Kidney (tissue), 13 donors: ENCODE measurements at regions not wholly inside any gene's neighbourhood (a gene's known extent, or its start where the extent isn't known, plus 50 kb on each side); places are given as distances from the start of the nearest gene placed in this dataset.
A peak's percentile ranks its signal among the peaks of the same experiment; 100 is the strongest.

Experiments used
- DNase-seq, 5 donors: peaks; one replicate each; pipeline ENCODE4 v3.0.0-alpha.2; 2013 to 2020
- FAIRE-seq: peaks from 2 replicates; lab custom pipeline; 2012; peaks lifted over from hg19 to GRCh38; lab: Jason Lieb, UNC
- H3K27ac ChIP-seq, 2 donors: one replicate each; pipeline ENCODE4 v1.7.0; 2013; ENCODE audit warnings: low read depth in 2 of 2, low read length in 2 of 2, inconsistent platforms in 1 of 2
- H3K27me3 ChIP-seq: one replicate; pipeline ENCODE4 v1.7.1; 2013; ENCODE audit warnings: low read length, inconsistent platforms; ENCODE audit not compliant: control insufficient read depth, insufficient read depth
- H3K36me3 ChIP-seq, 3 donors: one replicate each; pipeline versions ENCODE4 v1.7.0 to v1.7.1; 2013; ENCODE audit warnings: low read length in 3 of 3, control low read depth in 1 of 3, inconsistent platforms in 1 of 3; ENCODE audit not compliant: insufficient read depth in 3 of 3, control insufficient read depth in 2 of 3
- H3K4me1 ChIP-seq, 3 donors: one replicate each; pipeline versions ENCODE4 v1.7.0 to v1.7.1; 2013; ENCODE audit warnings: low read length in 3 of 3, inconsistent platforms in 1 of 3, low read depth in 1 of 3; ENCODE audit not compliant: control insufficient read depth in 2 of 3, insufficient read depth in 2 of 3
- H3K4me3 ChIP-seq, 3 donors: one replicate each; pipeline versions ENCODE4 v1.7.0 to v1.8.1; 2013; ENCODE audit warnings: low read length in 3 of 3, control low read depth in 1 of 3, inconsistent platforms in 1 of 3
- H3K9ac ChIP-seq, 3 donors: one replicate each; pipeline versions ENCODE4 v1.7.0 to v1.7.1; 2013; ENCODE audit warnings: low read length in 3 of 3, control low read depth in 1 of 3, inconsistent platforms in 1 of 3
- H3K9me3 ChIP-seq, 3 donors: one replicate each; pipeline versions ENCODE4 v1.7.0 to v1.7.1; 2013; ENCODE audit warnings: low read length in 3 of 3, control low read depth in 1 of 3, inconsistent platforms in 1 of 3; ENCODE audit not compliant: control insufficient read depth in 2 of 3, insufficient read depth in 1 of 3
- intact Hi-C: fragments of 100-400 bp; cut with DNase I; formaldehyde crosslinking; loops from one replicate; pipeline ENCODE4 v1.11.1; 2022
- TF ChIP-seq, protein P1 (sequence below): IDR thresholded peaks from 3 replicates; pipeline ENCODE4 v1.5.1; 2012; ENCODE audit warnings: mild to moderate bottlenecking, moderate library complexity, borderline replicate concordance; ENCODE audit not compliant: insufficient read depth; ENCODE audit errors: extremely low read depth
- donor health status: control.
- donor health status: control.
- donor health status: control.
- donor health status: control.
- donor health status: control.
- donor health status: DM: yes; HTN: yes; CAD: no.
- donor health status: Normal renal cell carcinoma (clear cell type).

- intact Hi-C loops, result no loop called here
- DNase-seq (no peak), FAIRE-seq (no peak)
- Histone ChIP-seq H3K27me3 (no peaks in the 10 kb centered on the region), H3K27ac (no peak overlapping the region), H3K9ac (no peak overlapping the region), H3K4me1 (no peaks in the 10 kb centered on the region), H3K36me3 (no peaks in the 10 kb centered on the region), H3K4me3 (no peak overlapping the region), H3K9me3 (peaks cover 0 to 7% (median 0%) of the 10 kb centered on the region in 3 donors)
- TF ChIP-seq, protein P1, sequence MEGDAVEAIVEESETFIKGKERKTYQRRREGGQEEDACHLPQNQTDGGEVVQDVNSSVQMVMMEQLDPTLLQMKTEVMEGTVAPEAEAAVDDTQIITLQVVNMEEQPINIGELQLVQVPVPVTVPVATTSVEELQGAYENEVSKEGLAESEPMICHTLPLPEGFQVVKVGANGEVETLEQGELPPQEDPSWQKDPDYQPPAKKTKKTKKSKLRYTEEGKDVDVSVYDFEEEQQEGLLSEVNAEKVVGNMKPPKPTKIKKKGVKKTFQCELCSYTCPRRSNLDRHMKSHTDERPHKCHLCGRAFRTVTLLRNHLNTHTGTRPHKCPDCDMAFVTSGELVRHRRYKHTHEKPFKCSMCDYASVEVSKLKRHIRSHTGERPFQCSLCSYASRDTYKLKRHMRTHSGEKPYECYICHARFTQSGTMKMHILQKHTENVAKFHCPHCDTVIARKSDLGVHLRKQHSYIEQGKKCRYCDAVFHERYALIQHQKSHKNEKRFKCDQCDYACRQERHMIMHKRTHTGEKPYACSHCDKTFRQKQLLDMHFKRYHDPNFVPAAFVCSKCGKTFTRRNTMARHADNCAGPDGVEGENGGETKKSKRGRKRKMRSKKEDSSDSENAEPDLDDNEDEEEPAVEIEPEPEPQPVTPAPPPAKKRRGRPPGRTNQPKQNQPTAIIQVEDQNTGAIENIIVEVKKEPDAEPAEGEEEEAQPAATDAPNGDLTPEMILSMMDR, result no peak
Measured at GRCh38 chr4:132660181-132660580, 488.9 kb upstream of the PCDH10 start.

GRCh38 chr4:132662456-132662855 lies 486.6 kb upstream of the PCDH10 start:
- no peaks in the 10 kb centered on the region for H3K36me3 ChIP-seq
- TF ChIP-seq, protein P1, result no peak
- DNase-seq, result no peak
- no peak overlapping the region for H3K9ac ChIP-seq
- no peaks in the 10 kb centered on the region for H3K9me3 ChIP-seq
- FAIRE-seq, result no peak
- H3K27me3 ChIP-seq, result no peaks in the 10 kb centered on the region
- no peaks in the 10 kb centered on the region for H3K4me1 ChIP-seq
- H3K4me3 ChIP-seq, result no peak overlapping the region
- H3K27ac ChIP-seq, result no peak overlapping the region
- intact Hi-C loops, result no loop called here

DNA sequence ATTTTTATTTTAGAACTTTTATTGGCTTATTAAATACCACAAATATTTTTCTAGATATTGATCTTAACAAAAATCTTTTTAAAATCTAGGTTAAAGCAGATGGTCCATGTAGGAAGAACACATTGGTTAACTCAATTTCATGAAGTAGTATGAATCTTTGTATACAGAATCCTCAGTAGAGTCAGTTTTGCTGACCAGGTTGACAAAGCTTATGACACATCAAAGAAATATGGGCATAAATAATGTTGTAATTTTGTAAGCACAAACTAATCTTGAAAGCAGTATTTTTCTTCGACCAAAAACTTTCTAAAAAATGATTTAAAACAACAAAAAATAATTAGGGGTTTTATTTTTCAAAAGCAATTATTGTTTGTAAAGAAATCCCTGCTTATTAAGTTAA lies 479.3 kb upstream of the PCDH10 start:
- Histone ChIP-seq H3K27me3 (no peaks in the 10 kb centered on the region), H3K4me3 (no peak overlapping the region), H3K36me3 (no peaks in the 10 kb centered on the region), H3K9ac (no peak overlapping the region), H3K4me1 (no peaks in the 10 kb centered on the region), H3K9me3 (no peaks in the 10 kb centered on the region), H3K27ac (no peak overlapping the region)
- intact Hi-C loops, result no loop called here
- no peak for FAIRE-seq
- TF ChIP-seq, protein P1, result no peak
- DNase-seq, result no peak

DNA sequence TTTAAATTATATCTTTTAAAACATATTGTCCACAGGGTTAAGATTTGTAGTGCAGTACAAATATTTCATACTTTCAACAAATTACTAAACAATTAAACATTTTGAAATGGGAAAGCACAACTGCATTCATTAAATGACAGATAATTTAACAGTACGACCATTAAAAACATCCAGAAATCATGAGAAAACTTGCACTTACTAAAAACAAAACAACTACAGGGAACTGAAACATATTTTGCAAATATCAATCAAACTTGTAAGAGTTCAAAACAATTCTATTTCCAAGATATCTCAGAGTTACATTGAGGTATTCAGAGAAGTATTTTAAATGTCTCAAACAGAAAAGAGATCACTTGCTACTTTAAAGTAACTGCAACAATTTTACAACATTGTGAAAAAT lies 478.5 kb upstream of the PCDH10 start:
- Histone ChIP-seq H3K36me3 (no peaks in the 10 kb centered on the region), H3K4me3 (no peak overlapping the region), H3K4me1 (no peaks in the 10 kb centered on the region), H3K9me3 (no peaks in the 10 kb centered on the region), H3K9ac (no peak overlapping the region), H3K27ac (no peak overlapping the region), H3K27me3 (no peaks in the 10 kb centered on the region)
- intact Hi-C loops, result no loop called here
- FAIRE-seq, result peak; percentile 73
- TF ChIP-seq, protein P1, result no peak
- no peak for DNase-seq
